Cerebellar cortex (tissue), 1 donor: ENCODE measurements at regions not wholly inside any gene's neighbourhood (a gene's known extent, or its start where the extent isn't known, plus 50 kb on each side); places are given as distances from the start of the nearest gene placed in this dataset.
"Not testable (repeated sequence)": the region's sequence is repeated elsewhere in the genome, so short reads cannot be mapped to it uniquely, and the experiment has no call there.

Experiments used
- DNase-seq: peaks from one replicate; pipeline ENCODE4 v3.0.0-alpha.2; 2015; ENCODE audit warnings: low spot score

DNA sequence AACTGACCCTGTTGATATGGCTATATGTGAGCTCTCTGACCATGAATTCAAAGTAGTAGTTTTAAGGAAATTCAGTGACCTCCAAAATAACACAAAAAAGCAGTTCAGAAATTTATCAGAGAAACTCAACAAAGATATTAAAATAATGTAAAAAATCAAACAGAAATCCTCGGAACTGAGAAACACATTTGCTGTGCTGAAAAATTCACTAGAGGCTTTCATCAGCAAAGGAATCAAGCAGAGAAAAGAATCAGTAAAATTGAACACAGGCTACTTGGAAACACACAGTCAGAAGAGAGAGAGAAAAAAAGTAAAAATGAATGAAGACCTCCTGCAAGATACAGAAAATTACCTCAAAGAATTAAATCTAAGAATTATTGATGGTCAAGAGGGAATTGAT lies 417.2 kb downstream of the TMEM232 start:
- DNase-seq: no peak

DNA sequence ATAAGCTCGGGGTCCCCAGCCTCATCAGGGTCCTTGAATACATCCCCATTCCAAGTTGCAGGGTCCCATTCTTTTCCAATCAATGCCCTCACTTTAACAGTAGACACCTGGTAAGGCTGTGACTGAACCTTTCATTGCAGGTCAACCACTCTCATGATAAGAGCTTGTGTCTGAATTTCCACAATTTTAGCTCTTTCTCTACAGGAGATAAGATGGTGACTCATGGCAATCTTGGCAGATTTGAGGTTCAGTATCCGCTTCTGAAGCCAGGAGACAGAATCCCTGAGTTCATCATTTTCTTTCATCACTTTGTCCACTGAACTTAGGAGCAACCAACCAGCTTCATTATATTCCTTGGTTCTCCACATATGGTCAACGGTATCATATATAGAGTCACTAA lies 409.9 kb downstream of the TMEM232 start:
- DNase-seq: not testable (repeated sequence)

DNA sequence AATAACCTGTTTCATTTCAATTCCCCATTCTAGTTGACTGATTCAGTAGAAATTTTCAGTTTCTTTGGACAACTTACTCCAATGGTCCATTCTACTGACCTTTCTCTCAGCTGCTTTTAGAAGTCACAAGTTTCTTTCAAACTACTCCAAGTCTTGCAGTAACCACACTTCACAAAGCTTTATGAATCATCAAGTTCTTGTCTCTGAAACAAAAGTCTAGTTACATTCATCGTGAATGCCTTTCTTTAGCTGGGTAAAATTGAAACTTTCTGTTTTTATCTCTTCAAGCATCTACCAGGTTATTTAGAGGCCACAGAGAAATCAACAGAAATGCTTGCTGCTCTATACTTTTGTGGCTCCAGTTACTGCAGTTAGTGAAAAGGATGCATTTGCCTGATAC lies 405.4 kb downstream of the TMEM232 start:
- DNase-seq: no peak

DNA sequence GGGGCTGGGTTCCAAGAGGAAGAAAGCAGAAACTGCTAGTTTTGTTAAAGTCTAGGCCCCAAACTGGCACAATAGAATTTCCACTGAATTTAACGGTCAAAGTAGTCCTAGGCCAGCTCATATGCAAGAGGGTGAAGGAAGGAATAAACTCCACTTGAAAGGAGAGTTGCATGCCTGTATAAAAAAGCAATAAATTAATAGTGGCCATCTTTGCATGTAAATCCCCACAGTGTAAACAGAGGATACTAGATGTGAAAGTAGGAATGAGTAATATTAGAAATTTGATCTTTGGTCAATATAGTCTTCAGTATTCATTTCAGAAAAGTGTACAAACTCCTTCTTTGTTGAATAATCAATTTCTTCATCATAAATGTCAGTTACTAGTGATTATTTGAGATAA lies 403.1 kb downstream of the TMEM232 start:
- DNase-seq: no peak

DNA sequence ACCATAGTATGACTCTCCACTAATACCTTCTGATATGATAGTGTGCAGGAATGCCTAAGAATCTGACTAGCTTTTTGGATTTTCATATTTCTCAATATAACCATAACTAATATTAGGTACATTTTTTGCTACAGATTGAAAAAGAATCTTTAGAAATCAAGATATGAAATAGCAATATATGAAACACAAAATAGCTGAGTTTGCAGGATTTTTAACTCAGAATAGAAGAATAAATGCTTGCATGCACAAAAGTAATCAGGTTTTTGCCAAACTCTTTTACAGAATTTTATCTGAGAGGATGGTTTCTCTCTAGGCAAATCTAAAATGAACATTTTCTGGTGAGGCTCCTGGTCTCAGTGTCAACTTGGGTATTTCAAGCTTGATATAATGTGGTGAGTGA lies 402.6 kb downstream of the TMEM232 start:
- DNase-seq: no peak

DNA sequence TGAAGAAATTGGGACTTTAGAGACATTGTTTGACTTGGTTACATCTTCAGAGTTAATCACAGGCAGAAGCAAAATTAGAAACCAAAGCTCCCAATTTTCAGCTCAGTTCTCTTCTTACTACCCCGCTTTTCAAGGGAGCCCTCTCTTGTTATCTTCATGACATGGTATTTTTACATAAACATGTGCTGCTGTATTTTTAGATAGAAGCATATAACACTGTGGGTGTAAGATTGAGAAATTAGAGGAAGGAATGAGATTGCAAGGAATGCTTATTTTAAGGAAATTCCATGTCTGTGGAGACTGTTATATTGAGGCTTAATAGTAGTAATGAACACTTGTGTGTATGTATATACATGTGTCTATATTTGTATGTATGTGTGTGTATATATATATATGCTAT lies 401.6 kb downstream of the TMEM232 start:
- DNase-seq: no peak

DNA sequence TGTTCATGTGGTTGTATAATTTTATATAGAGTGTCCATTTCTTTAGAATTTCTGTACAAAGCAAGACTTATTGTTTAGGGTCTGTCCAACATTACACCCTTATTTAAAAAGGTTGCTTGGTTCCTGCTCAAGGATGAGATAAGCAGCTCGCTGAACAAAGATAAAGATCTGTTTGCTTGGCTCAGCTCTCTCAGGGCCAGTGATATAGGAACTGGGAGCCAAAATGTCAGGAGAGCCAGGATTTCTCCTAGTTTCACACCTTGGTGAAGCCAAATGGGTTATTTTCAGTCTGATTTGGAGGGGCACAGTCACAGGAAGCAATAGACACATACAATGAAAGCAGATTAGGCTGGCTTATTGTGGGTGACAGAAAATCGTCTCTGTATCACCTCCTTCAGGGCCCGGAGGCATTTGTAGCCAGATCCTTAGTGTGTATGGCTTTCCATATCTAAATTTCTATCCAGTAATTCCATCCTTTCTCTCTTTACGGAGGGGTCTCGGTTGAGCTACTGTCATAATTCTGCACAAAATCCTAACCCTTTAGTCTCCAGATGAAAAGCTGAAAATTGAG lies 396.4 kb downstream of the TMEM232 start:
- no peak for DNase-seq

DNA sequence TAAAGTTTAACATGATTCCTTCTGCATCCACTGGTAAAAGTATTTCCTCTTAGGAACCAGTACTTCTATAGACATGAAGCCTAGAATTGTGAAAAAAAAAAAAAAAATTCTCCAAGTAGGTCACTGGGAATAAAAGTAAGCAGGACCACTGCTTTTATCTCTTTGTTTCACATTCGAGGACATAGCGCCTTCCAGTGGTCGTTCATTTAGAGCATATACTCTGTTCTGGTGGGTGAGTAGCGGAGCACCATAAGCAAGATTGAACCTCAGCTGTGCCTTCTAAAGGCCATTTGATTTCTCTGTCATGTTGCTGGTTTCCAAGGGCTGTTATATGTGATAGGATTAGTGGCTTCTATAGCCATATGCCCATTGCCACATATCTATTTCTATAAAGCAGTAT lies 393.1 kb downstream of the TMEM232 start:
- peak; percentile 10 for DNase-seq

DNA sequence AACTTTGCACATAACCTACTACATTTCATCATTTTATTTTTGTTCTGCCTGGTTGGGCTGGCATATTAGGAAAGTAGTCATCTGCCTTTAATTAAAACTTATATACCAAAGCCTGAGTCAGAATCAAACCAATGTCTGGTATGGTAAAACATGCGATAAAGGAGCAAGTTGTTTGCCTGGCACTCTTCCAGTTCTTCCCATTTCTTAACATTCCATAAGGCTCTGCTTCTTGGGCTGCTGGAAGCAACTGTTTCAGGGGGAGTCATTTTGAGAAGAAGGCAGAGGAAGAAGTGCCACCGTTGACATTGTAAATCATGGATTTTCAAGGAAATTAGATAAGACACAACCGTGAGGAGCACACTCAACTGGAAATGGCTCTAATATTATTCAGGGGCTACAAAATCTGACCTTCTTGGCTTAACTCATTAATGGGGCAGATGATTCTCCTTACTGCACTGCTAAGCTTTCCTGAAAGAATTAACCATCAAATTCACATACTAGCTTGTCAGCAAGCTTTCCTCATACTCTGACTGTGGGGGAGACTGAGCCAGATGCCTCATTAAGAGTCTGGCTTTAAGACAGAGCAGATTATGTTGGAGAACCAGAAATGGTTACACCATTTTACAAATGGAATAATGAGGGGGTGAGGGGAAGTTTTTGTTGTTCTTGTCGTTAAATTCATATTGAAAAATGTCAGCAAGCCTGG lies 391.0 kb downstream of the TMEM232 start:
- DNase-seq: no peak

DNA sequence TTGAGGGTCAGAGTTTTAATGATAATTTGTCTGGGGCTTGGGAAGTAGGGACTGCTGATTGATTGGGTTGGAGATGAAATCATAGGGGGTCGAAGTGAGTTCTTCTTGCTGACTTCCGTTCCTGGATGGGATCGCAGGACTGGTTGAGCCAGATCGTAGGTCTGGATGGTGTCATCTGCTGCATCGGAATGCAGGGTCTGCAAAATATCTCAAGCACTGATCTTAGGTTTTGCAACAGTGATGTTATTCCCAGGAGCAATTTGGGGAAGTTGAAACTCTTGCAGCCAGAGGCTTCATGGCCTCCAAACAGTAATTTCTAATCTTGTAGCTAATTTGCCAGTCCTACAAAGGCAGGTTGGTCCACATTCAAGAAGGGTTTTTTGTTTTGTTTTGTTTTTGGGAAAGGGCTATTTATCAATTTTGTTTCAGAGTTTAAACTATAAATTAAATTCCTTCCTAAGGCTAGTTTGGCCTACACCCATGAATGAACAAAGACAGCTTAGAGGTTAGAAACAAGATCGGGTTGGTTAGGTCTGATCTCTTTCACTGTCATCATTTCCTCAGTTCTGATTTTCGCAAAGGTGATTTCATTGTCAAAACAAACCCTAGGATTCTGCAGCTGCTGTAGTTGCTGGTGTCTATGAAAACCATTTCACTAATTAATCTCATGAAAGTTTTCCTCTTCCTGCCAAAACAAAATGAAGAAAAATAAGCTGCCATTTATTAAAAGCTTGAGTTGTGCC lies 388.0 kb downstream of the TMEM232 start:
- no peak for DNase-seq

DNA sequence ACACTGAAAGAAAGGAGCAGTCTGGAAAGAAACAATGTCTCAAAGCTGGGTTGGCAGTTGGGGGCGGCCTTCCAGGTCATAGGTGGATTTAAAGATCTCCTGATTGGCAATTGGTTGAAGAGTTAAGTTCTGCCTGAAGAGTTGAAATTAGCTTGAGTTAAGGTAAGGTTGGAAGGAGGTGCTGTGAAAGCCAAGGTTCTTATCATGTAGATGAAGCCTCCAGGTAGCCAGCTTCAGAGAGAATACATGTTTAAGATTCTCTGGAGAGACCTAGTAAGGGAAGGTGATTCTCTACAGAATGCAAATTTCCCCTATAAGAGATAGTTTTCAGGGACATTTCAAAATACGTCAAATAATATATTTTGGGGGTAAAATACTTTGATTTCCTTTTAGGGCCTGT lies 387.1 kb downstream of the TMEM232 start:
- no peak for DNase-seq

DNA sequence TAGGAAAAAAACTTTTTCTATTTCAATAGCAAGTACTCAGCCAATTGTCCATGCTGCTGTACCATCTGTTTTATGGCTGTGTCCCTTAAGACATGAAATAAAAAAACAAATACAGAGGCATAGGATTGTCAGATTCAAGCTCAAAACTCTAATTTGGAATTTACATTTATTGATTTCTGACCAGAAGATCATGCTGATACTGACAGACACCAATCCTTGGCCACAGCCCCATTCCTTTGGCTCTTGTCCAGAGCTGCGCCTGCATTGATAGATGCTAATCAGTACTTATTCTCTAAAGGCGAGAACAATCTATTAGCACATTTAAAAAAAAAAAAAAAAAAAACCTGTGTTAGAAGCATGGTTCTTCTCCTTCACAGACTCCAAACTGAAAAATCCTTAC lies 384.6 kb downstream of the TMEM232 start:
- no peak for DNase-seq

DNA sequence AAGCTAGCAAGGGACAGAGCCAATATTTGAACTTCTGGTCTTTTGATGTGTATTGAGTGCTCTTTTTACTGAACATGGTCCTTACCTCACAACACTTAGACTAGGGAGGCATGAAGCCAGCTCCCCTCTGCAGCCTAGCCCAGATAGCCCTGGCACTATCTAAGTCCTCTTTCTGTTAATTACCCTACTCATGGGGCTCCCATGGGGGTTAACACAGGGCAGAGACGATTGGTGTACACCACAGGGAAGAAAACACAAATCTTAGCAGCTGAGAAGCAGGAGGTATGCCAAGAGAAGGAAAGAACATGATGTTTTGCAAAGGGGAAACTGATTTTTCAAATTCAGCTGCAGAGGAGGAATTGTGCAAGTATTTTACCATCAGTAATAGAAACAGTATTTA lies 383.8 kb downstream of the TMEM232 start:
- DNase-seq: no peak

DNA sequence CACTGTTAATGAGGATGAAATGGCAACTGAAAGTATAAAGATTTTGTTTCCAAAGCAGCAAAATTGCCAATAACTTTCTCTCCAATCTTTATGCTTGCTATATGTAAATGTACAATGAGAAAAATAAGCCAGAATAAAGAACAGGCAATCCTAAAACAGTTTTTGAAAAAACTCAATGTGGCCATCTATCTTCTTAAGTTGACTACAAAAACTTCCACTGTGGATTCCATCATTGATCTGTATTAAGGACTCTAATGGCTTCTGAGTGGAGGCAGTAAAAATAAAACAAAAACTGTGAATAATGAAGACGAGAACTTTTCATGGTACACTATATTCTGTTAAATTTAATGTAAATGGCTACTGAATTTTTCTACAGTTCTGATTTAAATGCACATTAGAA lies 382.9 kb downstream of the TMEM232 start:
- DNase-seq: no peak

DNA sequence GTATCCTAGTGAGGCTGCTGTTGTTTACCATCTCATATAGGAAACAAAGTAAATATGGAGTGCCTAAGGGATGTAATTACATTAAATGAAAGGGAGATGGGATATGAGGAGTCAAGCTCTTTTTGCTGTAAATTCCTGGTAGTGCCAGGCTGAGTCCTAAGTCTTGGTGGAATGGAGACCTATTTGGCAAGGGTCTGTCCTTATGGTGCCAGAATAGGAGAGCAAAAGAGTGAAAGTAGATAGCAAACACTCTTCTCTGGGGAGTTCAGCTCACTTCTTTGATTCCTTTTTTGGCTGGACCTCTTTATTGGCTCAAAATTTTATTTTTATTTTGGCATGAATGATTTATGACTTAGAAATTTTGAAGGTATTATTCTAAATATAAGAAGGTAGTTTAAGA lies 380.8 kb downstream of the TMEM232 start:
- DNase-seq: no peak

DNA sequence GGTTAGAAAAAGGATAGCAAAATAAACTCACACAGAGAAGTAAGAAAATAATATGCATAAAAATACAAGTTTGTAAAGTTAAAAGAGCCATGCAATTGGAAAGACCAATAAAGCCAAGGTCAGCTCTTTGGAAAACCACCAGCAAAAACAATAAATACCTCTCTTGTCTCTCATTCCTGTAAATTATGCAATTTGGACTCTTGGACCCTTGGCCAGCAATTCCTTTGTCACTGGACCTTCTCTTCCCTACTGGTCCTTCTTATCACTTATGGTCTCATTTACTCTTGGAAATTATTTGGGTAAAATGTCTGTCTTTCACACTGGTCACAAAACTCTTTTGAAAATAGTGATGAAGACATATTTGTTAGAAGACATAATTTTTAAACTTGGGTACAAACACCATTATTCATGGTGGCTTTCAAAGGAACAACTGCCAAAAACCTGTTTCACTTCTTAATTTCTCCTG lies 379.5 kb downstream of the TMEM232 start:
- DNase-seq: no peak

DNA sequence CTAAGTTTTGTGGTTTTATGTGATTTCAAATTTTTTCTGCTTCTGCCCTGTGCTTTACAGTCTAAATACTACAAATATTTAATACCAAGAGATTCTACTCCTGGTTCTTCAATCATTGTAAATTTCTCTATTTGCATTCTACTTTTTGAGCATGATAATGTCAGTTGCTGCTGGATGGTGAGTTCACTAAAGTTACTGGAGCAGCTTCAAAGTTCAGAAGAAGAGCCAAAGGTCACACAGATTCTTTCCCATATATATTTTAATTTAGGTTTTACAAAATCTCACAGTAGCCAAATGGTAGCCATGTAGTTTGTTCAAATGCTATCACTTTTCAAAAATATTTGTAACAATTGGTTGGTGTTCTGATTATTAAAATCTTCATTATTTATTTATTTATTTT lies 378.7 kb downstream of the TMEM232 start:
- no peak for DNase-seq

DNA sequence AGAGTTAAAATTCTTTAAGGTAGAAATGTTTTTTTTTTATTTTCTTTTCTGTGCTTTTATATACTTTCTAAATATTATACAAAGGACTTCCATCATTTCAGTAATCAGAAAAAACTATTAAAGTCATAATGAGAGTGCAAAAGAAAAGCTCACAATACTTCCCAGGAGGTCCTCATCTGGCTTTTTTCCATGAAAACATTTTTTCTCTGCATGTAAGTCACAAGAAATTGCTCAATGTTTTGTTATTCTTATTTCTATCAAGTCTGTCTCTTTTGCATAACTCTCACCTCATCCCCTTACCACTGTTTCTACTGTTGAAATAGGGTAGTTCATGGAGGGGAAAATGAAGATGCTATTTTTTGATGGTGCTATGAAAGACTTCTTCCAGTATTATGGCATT lies 375.0 kb downstream of the TMEM232 start:
- DNase-seq: no peak

DNA sequence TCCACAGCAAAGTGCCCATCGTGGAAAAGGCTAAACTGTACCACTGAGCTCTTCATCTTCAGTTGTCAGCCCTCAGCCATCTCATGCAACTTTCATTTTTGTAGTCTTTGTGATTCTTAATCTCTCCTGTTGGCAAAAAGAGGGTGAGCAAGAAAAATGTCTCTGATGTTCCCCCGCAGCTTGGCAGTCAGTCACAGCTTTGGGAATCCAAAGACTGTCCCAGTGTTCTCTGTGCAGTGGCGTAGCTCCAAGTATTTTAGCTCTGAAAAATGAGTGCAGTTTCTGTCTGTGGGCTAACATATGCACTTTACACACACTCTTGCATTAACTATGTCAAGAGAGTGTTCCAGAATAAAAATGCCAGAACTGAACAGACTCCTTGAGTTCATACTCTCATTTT lies 372.2 kb downstream of the TMEM232 start:
- DNase-seq: peak; percentile 3

DNA sequence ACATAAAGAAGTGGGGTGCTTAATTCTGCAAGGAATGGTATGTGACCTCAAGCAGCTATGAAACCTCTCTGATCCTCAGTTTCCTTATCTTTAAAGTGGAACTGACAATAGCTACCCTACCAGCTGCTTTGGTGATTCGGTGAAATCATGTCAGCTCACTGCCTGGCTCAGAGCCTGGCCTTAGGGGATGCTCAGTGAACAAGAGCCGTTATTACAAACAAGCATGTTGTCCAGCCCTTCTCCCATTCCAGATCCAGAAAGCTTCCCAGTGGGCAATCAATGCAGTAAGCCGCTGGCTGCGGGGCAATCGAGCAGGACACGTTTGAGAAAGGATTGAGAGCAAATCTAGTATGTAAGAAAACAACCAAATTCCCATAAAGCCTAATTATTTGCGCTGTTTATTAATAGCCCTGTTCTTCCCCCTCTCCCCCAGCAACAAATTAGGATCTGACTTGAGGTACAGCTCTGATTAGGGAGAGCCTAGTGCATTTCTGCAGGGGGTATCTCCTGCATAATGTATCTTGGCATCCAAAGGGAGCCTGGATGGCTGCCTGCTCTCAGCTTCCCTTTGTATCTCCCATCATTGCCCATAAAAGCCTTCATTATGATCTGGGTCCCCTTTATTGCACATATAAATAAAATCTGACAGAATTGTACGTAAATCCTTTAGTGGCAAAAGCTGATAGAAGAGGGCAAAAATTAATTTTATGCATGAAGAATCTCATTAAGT lies 371.4 kb downstream of the TMEM232 start:
- DNase-seq: no peak

DNA sequence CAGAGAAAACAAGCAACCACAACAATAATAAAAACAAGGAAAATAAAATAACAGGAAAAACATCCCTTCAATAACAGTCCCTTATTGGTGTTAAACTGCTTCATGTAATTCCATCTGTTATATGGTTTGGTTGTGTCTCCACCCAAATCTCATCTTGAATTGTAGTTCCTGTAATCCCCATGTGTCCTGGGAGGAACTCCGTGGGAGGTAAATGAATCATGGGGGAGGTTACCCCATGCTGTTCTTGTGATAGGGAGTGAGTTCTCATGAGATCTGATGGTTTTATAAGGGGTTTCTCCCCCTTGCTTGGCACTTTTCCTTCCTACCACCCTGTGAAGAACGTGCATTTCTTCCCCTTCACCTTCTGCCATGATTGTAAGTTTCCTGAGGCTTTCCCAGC lies 369.8 kb downstream of the TMEM232 start:
- no peak for DNase-seq

DNA sequence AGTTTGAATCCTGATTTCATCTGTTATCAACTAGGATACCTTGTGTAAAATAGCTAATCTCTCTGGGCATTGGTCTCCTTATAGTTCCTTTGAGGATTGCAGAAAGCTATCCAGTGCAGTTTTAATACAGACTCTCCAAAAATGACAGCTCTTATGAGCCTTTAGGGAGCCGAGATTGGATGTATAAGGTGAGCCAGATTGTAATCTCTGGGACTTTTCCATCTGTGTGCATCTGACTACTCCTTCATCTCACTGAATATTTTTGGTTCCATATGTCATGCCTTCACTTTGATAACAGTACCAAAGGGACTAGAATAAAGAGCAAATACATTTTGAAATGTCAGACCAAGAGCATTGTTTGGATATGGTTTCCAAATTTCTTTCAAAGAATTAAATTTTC lies 367.2 kb downstream of the TMEM232 start:
- DNase-seq: no peak

DNA sequence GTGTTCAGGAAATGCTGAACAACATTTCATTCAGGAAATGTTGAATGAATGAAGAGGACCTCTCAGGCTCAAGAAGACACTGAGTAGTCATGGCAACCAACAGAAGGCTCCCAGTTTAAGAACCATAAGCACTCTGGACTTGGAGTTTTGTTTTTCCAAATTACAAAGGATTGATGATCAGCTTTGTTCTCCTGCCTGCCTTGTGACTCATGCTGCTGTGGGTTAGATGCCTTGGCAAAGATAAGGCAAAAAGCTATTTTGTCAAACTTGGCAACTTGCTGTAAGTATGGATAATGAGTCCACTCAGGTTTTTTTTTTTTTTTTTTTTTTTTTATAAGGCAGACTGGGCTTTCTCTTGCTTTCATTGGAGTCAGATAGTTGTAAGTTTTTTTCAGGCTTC lies 365.0 kb downstream of the TMEM232 start:
- DNase-seq: no peak
